ENCODE measurements at regions not wholly inside any gene's neighbourhood (a gene's known extent, or its start where the extent isn't known, plus 50 kb on each side); places are given as distances from the start of the nearest gene placed in this dataset.
"Not testable (repeated sequence)": the region's sequence is repeated elsewhere in the genome, so short reads cannot be mapped to it uniquely, and the experiment has no call there.

DNA sequence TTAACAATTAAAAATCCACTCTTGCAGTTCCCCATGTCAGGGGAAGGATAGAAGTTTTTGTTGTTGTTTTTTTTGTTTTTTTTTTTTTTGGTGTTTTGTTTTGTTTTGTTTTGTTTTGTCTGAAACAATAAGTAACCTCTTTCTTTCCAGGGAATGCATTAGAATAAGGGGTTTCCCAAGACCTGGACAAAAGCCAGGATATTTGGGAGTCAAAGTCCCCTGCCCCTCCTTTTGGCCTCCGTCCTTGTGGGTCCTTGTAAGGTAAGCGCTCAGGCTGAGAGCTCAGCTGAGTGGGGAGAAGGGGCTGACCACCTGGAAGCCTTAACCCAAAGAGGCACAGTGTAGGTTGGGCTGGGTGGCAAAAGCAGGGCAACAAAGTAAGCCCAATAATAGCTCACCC lies 515.4 kb downstream of the SOX6 start:
- no peak for DNase-seq (ENCODE audit: low read depth in 2 of 2)

DNA sequence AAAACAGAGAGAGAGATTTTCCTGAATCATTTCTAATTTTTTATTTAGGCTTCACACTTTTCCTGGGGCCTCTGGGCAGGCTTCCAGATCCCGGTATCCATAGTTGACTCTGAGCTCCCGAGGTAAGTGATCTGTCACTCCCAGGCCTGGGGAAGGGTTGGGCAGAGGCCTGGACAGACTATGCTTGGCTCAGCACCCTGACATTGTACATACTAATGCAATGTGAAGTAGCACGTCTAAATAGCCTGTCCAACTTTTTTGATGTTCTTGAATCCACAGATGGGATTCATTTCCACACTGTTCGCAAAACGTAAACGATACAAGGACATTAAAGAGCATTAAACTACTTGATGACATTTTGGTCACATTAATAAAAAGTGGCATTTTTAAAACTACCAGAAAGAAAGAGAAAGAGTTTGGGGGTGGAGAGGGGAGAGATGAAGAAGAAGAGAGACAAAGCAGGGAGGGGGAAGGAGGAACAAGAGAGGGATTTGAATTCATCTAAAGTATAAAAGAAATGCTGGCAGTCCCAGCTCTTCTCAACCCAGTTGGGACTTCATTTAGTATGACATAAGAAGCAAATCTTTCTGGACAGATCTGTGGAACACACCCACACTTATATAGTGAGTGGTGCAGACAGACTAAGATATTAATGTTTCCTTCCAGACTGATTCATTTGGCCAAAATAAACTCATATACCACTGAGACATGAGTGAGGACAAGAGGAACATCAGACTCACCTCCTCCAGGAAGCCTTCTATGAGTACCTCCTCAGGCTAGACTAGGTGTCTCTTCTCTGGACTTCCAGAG lies 514.2 kb downstream of the SOX6 start:
- DNase-seq (ENCODE audit: low read depth in 2 of 2), result no peak

GRCh38 chr11:15843309-15843872 lies 513.0 kb downstream of the SOX6 start:
- DNase-seq (ENCODE audit: low read depth in 2 of 2), result no peak

DNA sequence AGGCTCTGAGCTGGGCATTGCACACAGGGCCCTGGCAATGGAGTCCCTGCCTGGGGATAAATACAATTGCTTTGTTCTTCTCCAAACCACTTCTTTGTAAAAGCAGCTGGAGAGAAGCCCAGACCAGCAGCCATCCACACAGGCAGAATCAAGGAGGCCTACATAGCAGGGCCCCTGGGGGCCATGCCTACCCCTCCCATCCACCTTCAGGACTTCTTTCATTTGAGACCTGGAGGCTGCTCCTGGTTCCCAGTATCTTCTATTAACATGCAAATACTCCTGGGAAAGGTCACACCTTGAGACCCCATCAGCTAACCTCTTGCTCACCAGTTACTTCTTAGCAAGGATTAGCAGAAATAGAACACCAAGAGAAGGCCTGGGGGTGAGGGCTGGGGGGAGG lies 511.1 kb downstream of the SOX6 start:
- DNase-seq (ENCODE audit: low read depth in 2 of 2), result no peak

DNA sequence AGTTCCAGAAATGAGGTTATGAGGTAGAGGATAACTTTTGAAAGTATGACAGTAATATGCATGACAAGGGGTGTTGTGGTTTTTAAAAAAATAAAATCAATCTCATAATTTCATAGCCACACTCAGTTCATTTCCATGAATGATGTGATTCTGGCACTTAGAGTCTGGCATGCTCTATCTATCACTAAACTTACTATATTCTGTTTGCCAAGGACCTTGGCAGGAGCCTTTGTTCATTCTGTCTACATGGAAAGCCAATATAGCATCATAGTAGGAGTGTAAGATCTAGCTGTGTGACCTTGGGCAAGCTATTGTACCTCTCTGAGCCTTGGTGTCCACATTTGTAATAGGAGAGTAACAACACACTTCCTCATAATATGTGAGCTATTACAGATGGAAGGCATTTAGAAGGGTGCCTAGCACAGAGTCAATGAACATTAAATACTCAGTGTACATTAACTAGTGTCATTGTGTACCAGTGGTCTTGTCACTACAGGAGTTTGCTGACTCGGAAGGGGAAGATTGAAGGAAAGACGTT lies 507.6 kb downstream of the SOX6 start:
- DNase-seq (ENCODE audit: low read depth in 2 of 2), result no peak

- DNase-seq (ENCODE audit: low read depth in 2 of 2), result no peak
Measured at GRCh38 chr11:15849257-15849656, 507.1 kb downstream of the SOX6 start.

GRCh38 chr11:15850335-15850734 lies 506.0 kb downstream of the SOX6 start:
- DNase-seq (ENCODE audit: low read depth in 2 of 2), result not testable (repeated sequence)

- DNase-seq (ENCODE audit: low read depth in 2 of 2), result no peak
Measured at GRCh38 chr11:15851051-15851498, 505.3 kb downstream of the SOX6 start.

- DNase-seq (ENCODE audit: low read depth in 2 of 2), result no peak
Measured at GRCh38 chr11:15852179-15852578, 504.2 kb downstream of the SOX6 start.

- DNase-seq (ENCODE audit: low read depth in 2 of 2), result no peak
Measured at GRCh38 chr11:15854245-15854644, 502.1 kb downstream of the SOX6 start.

DNA sequence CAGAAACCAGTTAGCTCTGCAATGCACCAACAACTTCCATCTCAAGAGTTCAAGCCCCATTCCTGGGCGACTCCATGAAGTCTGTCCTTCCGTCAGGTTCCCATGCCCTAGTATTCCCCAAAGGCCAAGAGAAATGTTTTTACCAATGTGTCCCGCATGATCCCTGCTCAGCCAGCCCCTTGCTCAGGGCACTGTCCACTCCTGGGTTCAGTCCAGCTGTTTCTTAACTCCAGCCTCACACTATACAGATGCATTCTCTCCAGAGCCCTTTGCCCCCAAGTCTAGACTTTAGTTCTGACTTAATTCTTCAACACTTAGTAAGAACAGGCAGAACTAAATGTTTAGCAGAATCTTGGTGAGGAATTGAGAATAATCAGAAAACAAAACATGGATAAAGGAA lies 497.5 kb downstream of the SOX6 start:
- no peak for DNase-seq (ENCODE audit: low read depth in 2 of 2)

DNA sequence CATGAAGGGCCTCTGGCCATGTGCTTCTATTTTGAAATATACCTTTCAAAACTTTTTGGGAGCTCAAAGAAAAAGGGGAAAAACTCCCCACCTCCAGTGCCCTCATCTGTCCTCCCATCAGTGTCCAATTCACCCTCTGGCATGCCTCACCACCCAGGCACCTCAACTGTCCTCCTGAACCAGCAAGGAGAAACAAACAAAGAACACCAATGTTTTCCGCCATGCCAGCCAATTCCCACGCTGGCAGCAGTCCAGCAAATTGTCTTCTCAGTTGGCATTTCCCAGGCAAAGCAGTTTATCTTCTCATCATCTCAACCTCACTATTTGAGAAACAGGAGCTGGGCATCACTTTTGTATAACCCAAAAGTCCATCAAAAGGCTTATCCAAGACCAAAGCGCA lies 496.9 kb downstream of the SOX6 start:
- no peak for DNase-seq (ENCODE audit: low read depth in 2 of 2)

- DNase-seq (ENCODE audit: low read depth in 2 of 2), result no peak
Measured at GRCh38 chr11:15861256-15861655, 495.1 kb downstream of the SOX6 start.

DNA sequence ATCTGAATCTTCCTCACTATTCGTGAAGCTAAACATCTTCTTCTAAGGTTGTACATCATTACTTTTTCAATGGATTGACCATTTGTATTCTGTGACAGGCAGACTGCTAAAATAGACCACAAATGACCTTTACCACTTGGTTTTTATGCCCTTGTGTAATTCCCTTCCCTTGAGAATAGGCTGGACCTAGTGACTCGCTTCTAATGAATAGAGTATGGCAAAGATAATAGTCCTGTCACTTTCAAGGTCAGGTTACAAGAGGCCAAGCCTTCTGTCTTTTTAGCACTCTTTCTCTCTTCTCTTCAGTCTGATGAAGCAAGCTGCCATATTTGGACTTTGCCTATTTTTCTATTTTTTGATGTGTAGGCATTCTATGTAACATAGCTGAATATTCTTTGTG lies 492.9 kb downstream of the SOX6 start:
- DNase-seq (ENCODE audit: low read depth in 2 of 2), result no peak

DNA sequence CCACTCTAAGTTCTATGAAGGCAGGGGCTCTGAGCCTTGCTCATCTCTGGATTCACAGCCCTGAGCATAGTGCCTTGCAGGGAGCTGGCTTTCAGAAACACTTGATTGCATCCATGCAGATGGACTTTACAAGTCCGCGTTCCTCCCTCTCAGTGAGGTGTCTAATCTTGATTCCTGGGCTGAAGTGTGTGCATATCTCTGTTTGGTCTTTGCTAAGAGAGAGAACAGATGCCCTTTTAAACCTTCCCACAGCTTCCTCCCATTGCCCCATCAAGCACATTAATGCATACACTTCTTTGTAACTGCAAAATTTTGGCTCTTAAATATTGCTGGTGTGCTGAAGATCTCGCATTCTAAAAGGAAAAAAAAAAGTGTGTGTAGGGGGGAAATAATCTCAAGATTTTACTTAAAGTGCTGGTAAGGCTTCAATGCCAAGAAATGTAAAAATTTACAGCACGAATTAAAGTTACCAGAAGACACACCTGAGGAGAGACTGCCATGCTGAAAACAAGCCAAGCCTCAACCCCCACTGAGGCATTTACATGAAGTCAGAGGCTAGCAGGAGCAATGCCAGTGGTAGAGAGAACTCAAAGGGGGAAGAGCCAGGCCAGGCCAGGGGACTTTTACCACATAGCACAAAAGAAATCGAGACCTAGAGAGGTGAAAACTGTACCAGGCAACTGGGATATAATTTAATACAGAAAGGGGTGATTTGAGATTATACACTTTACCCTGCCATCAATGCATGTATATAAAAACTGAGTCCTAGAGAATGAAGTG lies 492.1 kb downstream of the SOX6 start:
- DNase-seq (ENCODE audit: low read depth in 2 of 2), result no peak

DNA sequence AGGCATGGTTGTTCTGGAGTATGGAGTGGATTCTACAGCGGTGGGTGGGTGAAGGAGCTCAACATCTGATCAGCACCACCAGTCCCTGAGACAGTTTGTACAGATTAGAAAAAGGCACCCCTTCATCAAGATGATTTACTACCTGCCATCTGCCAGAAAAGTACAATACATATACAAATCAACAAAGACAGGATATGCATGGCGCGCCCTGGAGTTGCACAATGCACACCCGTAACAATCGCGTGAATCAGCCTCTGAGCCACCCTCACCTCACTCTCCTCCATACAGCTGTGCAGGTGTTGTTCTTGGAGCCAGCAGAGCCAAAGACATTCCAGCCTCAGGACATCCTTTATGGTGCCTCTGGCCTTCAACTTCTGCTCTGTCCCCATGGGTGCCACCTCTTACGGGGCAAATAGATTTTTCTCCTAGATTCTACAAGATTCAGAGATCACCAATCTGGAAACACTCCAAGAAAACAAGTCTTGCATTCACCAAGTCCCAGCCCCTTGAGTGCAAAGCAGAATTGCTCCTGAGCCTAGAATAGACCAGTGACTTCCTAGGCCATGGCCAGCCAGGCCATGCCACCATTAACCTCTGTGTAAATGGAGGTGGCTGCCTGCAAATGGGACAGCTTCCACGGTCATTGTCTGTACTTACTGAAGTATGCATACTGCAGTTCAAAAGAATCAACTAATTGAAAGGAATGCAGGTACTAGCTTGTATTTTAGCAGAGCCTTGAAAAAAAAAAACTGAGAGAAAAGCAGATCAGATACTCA lies 490.9 kb downstream of the SOX6 start:
- no peak for DNase-seq (ENCODE audit: low read depth in 2 of 2)

DNA sequence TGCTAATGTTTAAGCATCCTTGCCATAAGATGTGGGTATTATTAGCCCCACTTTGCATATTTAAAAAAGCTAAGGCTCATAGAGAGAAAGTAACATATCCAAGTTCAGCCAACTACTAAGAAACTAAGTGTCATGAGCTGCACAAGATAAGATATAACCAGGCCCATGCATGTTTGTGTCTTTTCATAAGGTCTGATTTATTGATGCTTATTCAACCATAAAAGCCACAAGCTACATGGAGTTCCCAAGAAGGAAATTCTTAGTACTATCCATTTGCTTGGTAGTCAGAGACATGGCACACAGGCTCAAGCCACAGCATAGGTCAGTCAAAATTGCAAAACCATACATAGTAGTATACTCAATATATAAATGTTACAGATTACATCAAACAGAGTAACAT lies 488.5 kb downstream of the SOX6 start:
- no peak for DNase-seq (ENCODE audit: low read depth in 2 of 2)

DNA sequence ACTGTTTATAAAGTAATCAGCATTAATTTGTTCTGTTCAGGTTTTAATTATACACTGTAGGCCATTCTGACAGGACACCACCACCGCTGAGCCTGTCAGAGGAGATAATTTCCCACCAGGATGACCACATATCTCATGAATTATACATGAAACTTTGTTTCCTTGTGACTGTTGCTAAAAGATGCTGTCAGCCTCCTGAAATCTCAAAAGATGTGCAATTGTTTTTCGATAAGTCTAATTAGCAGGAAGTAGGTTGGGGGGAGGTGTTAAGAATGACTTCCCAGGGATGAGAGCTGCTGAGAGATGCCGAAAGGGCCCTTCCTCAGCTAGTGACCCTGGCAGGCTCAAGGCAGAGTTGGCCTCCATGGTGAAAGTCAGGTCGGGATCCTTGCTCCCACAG lies 485.4 kb downstream of the SOX6 start:
- DNase-seq (ENCODE audit: low read depth in 2 of 2), result no peak

DNA sequence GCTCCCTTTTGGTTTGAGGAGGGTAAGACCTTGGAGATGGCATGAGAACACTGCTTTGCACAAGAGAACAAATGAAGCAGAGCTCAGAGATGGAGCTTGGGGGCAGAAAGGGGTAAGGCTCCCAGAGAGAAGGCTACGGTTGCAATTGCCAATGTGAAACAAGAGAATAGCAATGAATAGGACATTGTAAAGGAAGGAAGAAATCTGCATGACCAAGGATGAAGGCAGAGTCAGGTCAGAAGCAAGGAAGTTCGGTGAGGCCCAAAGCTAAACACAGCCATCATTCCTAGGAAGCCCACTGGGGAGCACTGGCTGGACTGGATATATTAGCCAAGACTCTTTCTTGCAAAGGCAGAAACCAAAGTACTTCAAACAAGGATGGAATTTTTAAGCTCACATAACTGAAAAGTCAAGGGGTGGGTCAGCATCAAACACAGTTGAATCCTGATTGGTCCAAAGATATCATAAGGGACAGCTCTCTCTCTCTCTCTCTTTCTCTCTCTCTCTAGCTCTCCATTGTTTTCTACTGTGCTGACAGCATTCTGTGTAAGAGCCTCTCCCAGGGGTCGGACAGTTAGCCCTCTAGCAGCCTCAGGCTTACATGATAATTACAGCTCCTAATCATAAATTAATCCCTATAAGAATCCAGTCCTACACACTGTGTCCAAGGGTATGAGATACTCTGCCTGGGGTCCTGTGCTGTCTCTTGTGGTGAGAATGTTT lies 484.3 kb downstream of the SOX6 start:
- no peak for DNase-seq (ENCODE audit: low read depth in 2 of 2)

GRCh38 chr11:15873501-15873900 lies 482.8 kb downstream of the SOX6 start:
- no peak for DNase-seq (ENCODE audit: low read depth in 2 of 2)

DNA sequence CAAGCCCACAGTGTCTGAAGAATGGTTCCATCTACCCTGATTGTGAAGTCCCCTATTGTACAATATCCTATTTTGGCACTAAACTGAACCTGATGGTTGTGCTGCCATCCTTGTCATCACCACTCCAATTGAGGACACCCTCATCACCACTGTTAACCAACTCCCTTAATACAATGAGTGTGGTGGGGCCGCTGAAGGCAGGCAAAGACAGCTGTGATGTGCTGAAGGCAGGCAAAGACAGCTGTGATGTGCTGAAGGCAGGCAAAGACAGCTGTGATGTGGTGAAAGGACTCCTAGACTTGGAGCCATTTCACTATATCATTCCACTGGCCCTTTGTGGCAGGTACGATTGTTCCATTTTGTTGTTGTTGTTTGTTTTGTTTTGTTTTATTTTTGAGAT lies 481.6 kb downstream of the SOX6 start:
- no peak for DNase-seq (ENCODE audit: low read depth in 2 of 2)
